Esophagus (tissue), 2 donors: ENCODE measurements at regions not wholly inside any gene's neighbourhood (a gene's known extent, or its start where the extent isn't known, plus 50 kb on each side); places are given as distances from the start of the nearest gene placed in this dataset.

Experiments used
- H3K27ac ChIP-seq, 2 donors: one replicate each; pipeline ENCODE4 v1.5.1; 2013; ENCODE audit warnings: low read depth in 2 of 2, mild to moderate bottlenecking in 2 of 2, inconsistent platforms in 1 of 2, low read length in 1 of 2, moderate library complexity in 1 of 2
- H3K27me3 ChIP-seq, 2 donors: one replicate each; pipeline ENCODE4 v1.6.1; 2013; ENCODE audit warnings: low read length in 2 of 2, control low read depth in 1 of 2, mild to moderate bottlenecking in 1 of 2; ENCODE audit not compliant: insufficient read depth in 2 of 2, control insufficient read depth in 1 of 2
- H3K36me3 ChIP-seq, 2 donors: one replicate each; pipeline ENCODE4 v1.6.1; 2013; ENCODE audit warnings: low read length in 1 of 2; ENCODE audit not compliant: control insufficient read depth in 2 of 2, insufficient read depth in 2 of 2
- H3K4me1 ChIP-seq, 2 donors: one replicate each; pipeline ENCODE4 v1.6.1; 2013; ENCODE audit warnings: low read length in 1 of 2; ENCODE audit not compliant: control insufficient read depth in 2 of 2, insufficient read depth in 2 of 2
- H3K4me3 ChIP-seq, 2 donors: one replicate each; pipeline ENCODE4 v1.5.1; 2013; ENCODE audit warnings: low read length in 2 of 2, mild to moderate bottlenecking in 2 of 2, low read depth in 1 of 2, moderate library complexity in 1 of 2
- H3K9me3 ChIP-seq, 2 donors: one replicate each; pipeline ENCODE4 v1.6.1; 2013; ENCODE audit warnings: mild to moderate bottlenecking in 2 of 2, low read depth in 1 of 2, low read length in 1 of 2, moderate library complexity in 1 of 2; ENCODE audit not compliant: control insufficient read depth in 2 of 2, insufficient read depth in 1 of 2
- WGBS, 2 donors: extraction: QIAGEN DNeasy Blood & Tissue Kit; methylation state at CpG; one replicate each; pipeline ENCODE4 v1.1.7; 2013; 5-methylcytosine and 5-hydroxymethylcytosine counted together
- donor health status: healthy with polysubstance abuse.
- donor health status: Bipolar disorder and iron deficiency.

DNA sequence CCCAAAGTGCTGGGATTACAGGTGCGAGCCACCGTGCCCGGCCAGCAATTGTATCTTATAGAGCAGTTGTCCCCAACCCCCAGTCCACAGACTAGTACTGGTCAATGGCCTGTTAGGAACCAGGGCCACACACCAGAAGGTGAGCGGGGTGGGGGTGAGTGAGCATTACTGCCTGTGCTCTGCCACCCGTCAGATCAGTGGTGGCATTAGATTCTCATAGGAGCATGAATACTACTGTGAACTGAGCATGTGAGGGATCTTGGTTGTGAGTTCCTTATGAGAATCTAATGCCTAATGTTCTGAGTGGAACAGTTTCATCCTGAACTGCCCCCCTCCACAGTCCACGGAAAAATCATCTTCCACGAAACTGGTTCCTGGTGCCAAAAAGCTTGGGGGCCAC, 328.0 kb upstream of the BOD1L1 start:
- H3K4me1 ChIP-seq = no peaks in the 10 kb centered on the region
- WGBS, 2 donors = 94 to 97% methylated on average over 7 of the region's 7 CpGs

GRCh38 chr4:13956947-13957346, 329.4 kb upstream of the BOD1L1 start:
- Histone ChIP-seq H3K4me3 (no peak overlapping the region), H3K4me1 (no peaks in the 10 kb centered on the region), H3K27me3 (no peaks in the 10 kb centered on the region), H3K9me3 (no peaks in the 10 kb centered on the region), H3K36me3 (no peaks in the 10 kb centered on the region), H3K27ac (no peak overlapping the region)
- WGBS, 2 donors = 70 to 74% methylated on average over 2 of the region's 2 CpGs

More for the DNA sequence above, 328.0 kb upstream of the BOD1L1 start:
- Histone ChIP-seq H3K9me3 (no peaks in the 10 kb centered on the region), H3K4me3 (no peak overlapping the region), H3K27ac (no peak overlapping the region), H3K27me3 (no peaks in the 10 kb centered on the region), H3K36me3 (no peaks in the 10 kb centered on the region)

DNA sequence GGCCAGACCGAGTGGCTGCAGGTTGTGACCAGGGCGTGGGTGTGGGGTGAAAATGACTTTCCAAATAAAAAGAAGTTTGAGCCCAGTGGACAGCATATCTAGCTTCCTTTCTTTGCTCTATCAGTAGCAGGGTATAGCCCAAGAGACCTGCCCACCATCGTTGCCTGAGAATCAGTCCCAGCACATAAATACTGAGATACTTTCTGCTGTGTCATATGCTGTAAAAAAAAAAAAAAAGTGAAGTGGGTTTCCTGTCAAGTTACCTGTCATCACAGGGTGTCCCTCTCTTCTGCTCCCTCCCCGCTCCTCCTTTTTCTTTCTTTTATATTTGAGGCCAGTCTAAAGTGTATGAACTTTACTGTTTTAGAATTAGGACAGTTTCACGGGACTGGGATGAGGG, 330.3 kb upstream of the BOD1L1 start:
- H3K27me3 ChIP-seq = no peaks in the 10 kb centered on the region
- WGBS, 2 donors = 68 to 87% methylated on average over 5 of the region's 5 CpGs
- no peak overlapping the region for H3K4me3 ChIP-seq
- H3K4me1 ChIP-seq = no peaks in the 10 kb centered on the region
- H3K9me3 ChIP-seq = peaks cover 0 to 2% of the 10 kb centered on the region in 2 donors
- H3K27ac ChIP-seq = no peak overlapping the region
- no peaks in the 10 kb centered on the region for H3K36me3 ChIP-seq

GRCh38 chr4:13963601-13964000, 336.1 kb upstream of the BOD1L1 start:
- H3K27me3 ChIP-seq = no peaks in the 10 kb centered on the region
- 60 to 62% methylated on average over 2 of the region's 2 CpGs for WGBS, 2 donors
- H3K9me3 ChIP-seq = peaks cover 0 to 2% of the 10 kb centered on the region in 2 donors

GRCh38 chr4:13966231-13967195, 339.0 kb upstream of the BOD1L1 start:
- Histone ChIP-seq H3K9me3 (peaks cover 0 to 2% of the 10 kb centered on the region in 2 donors), H3K27me3 (no peaks in the 10 kb centered on the region), H3K4me1 (no peaks in the 10 kb centered on the region), H3K27ac (no peak overlapping the region), H3K4me3 (no peak overlapping the region), H3K36me3 (no peaks in the 10 kb centered on the region)
- 63 to 71% methylated on average over 8 of the region's 8 CpGs for WGBS, 2 donors

More at GRCh38 chr4:13963601-13964000, 336.1 kb upstream of the BOD1L1 start:
- Histone ChIP-seq H3K27ac (no peak overlapping the region), H3K36me3 (no peaks in the 10 kb centered on the region), H3K4me1 (no peaks in the 10 kb centered on the region), H3K4me3 (no peak overlapping the region)

DNA sequence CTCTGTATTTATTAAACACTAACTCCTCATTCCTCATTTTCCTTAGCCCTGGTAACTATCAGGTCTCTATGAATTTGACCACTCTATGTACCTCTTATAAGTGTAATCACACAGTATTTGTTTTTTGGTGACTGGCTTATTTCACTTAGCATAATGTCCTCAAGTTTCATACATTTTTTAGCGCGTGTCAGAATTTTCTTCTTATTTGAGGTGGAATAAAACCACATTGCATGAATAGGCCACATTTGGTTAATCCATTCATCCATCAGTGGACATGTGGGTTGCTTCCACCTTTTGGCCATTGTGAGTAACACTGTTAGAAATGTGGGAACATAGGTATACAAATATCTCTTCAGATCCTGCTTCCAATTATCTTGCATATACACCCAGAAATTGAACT, 341.2 kb upstream of the BOD1L1 start:
- Histone ChIP-seq H3K27me3 (no peaks in the 10 kb centered on the region), H3K4me3 (no peak overlapping the region), H3K27ac (no peak overlapping the region), H3K9me3 (no peaks in the 10 kb centered on the region), H3K36me3 (no peaks in the 10 kb centered on the region), H3K4me1 (no peaks in the 10 kb centered on the region)
- WGBS, 2 donors = 99% methylated on average over 2 of the region's 2 CpGs

- Histone ChIP-seq H3K27me3 (no peaks in the 10 kb centered on the region), H3K4me1 (no peaks in the 10 kb centered on the region), H3K4me3 (no peak overlapping the region), H3K27ac (no peak overlapping the region), H3K9me3 (no peaks in the 10 kb centered on the region), H3K36me3 (no peaks in the 10 kb centered on the region)
- WGBS, 2 donors = 88 to 92% methylated on average over 2 of the region's 2 CpGs
Measured at GRCh38 chr4:13970349-13970748, 342.8 kb upstream of the BOD1L1 start.

- WGBS, 2 donors = 74 to 75% methylated on average over 5 of the region's 5 CpGs
- no peaks in the 10 kb centered on the region for H3K27me3 ChIP-seq
Measured at GRCh38 chr4:13977746-13978145, 350.2 kb upstream of the BOD1L1 start.

GRCh38 chr4:13980317-13981310, 353.1 kb upstream of the BOD1L1 start:
- Histone ChIP-seq H3K27me3 (no peaks in the 10 kb centered on the region), H3K4me3 (no peak overlapping the region), H3K4me1 (no peaks in the 10 kb centered on the region), H3K9me3 (no peaks in the 10 kb centered on the region), H3K27ac (no peak overlapping the region), H3K36me3 (no peaks in the 10 kb centered on the region)
- WGBS, 2 donors = 74 to 80% methylated on average over 8 of the region's 8 CpGs

More at GRCh38 chr4:13977746-13978145, 350.2 kb upstream of the BOD1L1 start:
- Histone ChIP-seq H3K4me1 (no peaks in the 10 kb centered on the region), H3K36me3 (no peaks in the 10 kb centered on the region), H3K27ac (no peak overlapping the region), H3K4me3 (no peak overlapping the region), H3K9me3 (no peaks in the 10 kb centered on the region)
